Panc1 (cell line): ENCODE measurements at regions not wholly inside any gene's neighbourhood (a gene's known extent, or its start where the extent isn't known, plus 50 kb on each side); places are given as distances from the start of the nearest gene placed in this dataset.
A peak's percentile ranks its signal among the peaks of the same experiment; 100 is the strongest.

Source experiments
- ATAC-seq: fragments of 200-7000 bp; cut with Tn5 transposase; 2 replicates; pipeline ENCODE4 v1.9.1; 2020; ENCODE audit warnings: mild to moderate bottlenecking, moderate library complexity
- BruUV-seq: library from RNA; stranded (reverse); fragments of 400-500 nt; replicated peaks from 2 replicates; lab custom pipeline; 2021; lab: Mats Ljungman, UMichigan
- CTCF ChIA-PET: fragments of 300-600 bp; sonication (Branson Sonifier 250); formaldehyde crosslinking; loops from one replicate; lab custom pipeline; 2022; ENCODE audit warnings: antibody characterized with exemption; lab: Charles Lee
- POLR2A ChIA-PET: fragments of 300-600 bp; sonication (Branson Sonifier 250); formaldehyde crosslinking; loops from one replicate; lab custom pipeline; 2022; ENCODE audit warnings: antibody characterized with exemption; lab: Charles Lee
- DNase-seq: peaks from one replicate; pipeline ENCODE4 v3.0.0-alpha.2; 2010; ENCODE audit warnings: low read depth, low spot score
- H3K27ac ChIP-seq: 2 replicates; pipeline ENCODE4 v1.5.1; 2011; ENCODE audit warnings: mild to moderate bottlenecking, low read length, inconsistent platforms
- H3K27me3 ChIP-seq: fragments of 200-500 bp; sonication (Bioruptor generic); 2 replicates; pipeline ENCODE4 v1.6.0; 2014; ENCODE audit warnings: low read length, inconsistent platforms; ENCODE audit not compliant: control insufficient read depth, insufficient read depth
- H3K36me3 ChIP-seq: fragments of 200-500 bp; sonication (Bioruptor generic); 2 replicates; pipeline ENCODE4 v1.5.1; 2014; ENCODE audit warnings: inconsistent platforms, mild to moderate bottlenecking, low read length, moderate library complexity; ENCODE audit not compliant: control insufficient read depth, insufficient read depth
- H3K4me1 ChIP-seq: 2 replicates; pipeline ENCODE4 v1.5.1; 2011; ENCODE audit warnings: inconsistent platforms, mild to moderate bottlenecking, low read length, moderate library complexity; ENCODE audit not compliant: control insufficient read depth, insufficient read depth
- H3K4me3 ChIP-seq, 2 experiments: 2 replicates each; pipeline ENCODE4 v1.5.1; 2011 to 2012; ENCODE audit warnings: low read depth in 2 of 2, low read length in 2 of 2, mild to moderate bottlenecking in 2 of 2, inconsistent platforms in 1 of 2, moderate library complexity in 1 of 2
- H3K9me3 ChIP-seq: fragments of 200-500 bp; sonication (Bioruptor generic); 2 replicates; pipeline ENCODE4 v1.5.1; 2014; ENCODE audit warnings: low read depth, mild to moderate bottlenecking, inconsistent platforms, low read length, moderate library complexity; ENCODE audit not compliant: control insufficient read depth, insufficient read depth
- CTCF ChIP-seq: fragments of 450-650 bp; IDR thresholded peaks from 2 replicates; pipeline ENCODE4 v1.5.1; 2017; ENCODE audit warnings: mild to moderate bottlenecking
- POLR2AphosphoS5 ChIP-seq: IDR thresholded peaks from 2 replicates; pipeline ENCODE4 v1.6.1; 2012; ENCODE audit warnings: mild to moderate bottlenecking, low read depth, low read length, moderate library complexity
- REST ChIP-seq, 2 experiments: IDR thresholded peaks; 2 replicates each; pipeline ENCODE4 v1.6.1; 2011 to 2012; ENCODE audit warnings: low read depth in 2 of 2, control low read depth in 1 of 2, low read length in 1 of 2, mild to moderate bottlenecking in 1 of 2, moderate library complexity in 1 of 2; ENCODE audit not compliant: insufficient read depth in 1 of 2
- SIN3A ChIP-seq: IDR thresholded peaks from 2 replicates; pipeline ENCODE4 v1.6.1; 2012; ENCODE audit warnings: low read depth, mild to moderate bottlenecking, low read length, moderate library complexity, borderline replicate concordance; ENCODE audit not compliant: insufficient read depth
- TCF7L2 ChIP-seq: IDR thresholded peaks from 2 replicates; pipeline ENCODE4 v1.6.1; 2011; ENCODE audit warnings: mild to moderate bottlenecking, low read depth, low read length, inconsistent platforms
- in situ Hi-C: cut with HindIII; loops from 2 replicates; pipeline ENCODE4 v1.10.0; 2016; ENCODE audit warnings: low sequenced_read_pairs, low pct_unique_long_range_greater_than_20kb
- intact Hi-C: fragments of 100-400 bp; cut with micrococcal nuclease; formaldehyde crosslinking; loops from one replicate; pipeline ENCODE4 v1.10.0; 2022; ENCODE audit not compliant: unreplicated experiment

- no TSS peak for BruUV-seq
- TF ChIP-seq REST (IDR thresholded peaks at IDR 0.05; ENCODE audit: insufficient read depth in 1 of 2, low read depth in 2 of 2, low read length in 1 of 2) = no peak
- no peak for TF ChIP-seq TCF7L2
- TF ChIP-seq POLR2AphosphoS5 = no peak
- no peak for TF ChIP-seq SIN3A
- no peak for TF ChIP-seq CTCF
- in situ Hi-C loops = no loop called here
- ChIA-PET POLR2A (no interaction called here), CTCF (no interaction called here)
- Histone ChIP-seq H3K4me1 (no peaks in the 10 kb centered on the region), H3K36me3 (no peaks in the 10 kb centered on the region), H3K4me3 (no peak overlapping the region), H3K27me3 (no peaks in the 10 kb centered on the region), H3K9me3 (no peaks in the 10 kb centered on the region), H3K27ac (no peak overlapping the region)
- intact Hi-C loops = no loop called here
- no peak for ATAC-seq
- no peak for DNase-seq
Measured at GRCh38 chr5:28542987-28543386, 1504.6 kb upstream of the CDH9 start.

- in situ Hi-C loops (no loop called here), intact Hi-C loops (no loop called here)
- Histone ChIP-seq H3K27me3 (no peaks in the 10 kb centered on the region), H3K4me1 (no peaks in the 10 kb centered on the region), H3K36me3 (no peaks in the 10 kb centered on the region), H3K27ac (no peak overlapping the region), H3K4me3 (no peak overlapping the region), H3K9me3 (no peaks in the 10 kb centered on the region)
- ChIA-PET CTCF (no interaction called here), POLR2A (no interaction called here)
- TF ChIP-seq CTCF (no peak), REST (IDR thresholded peaks at IDR 0.05; ENCODE audit: insufficient read depth in 1 of 2, low read depth in 2 of 2, low read length in 1 of 2) (no peak), TCF7L2 (no peak), SIN3A (no peak), POLR2AphosphoS5 (no peak)
- DNase-seq (peak; percentile 13), ATAC-seq (no peak)
- BruUV-seq = no TSS peak
Measured at GRCh38 chr5:28523888-28524635, 1485.7 kb upstream of the CDH9 start.
